Ovary (tissue), 3 donors: ENCODE measurements at regions not wholly inside any gene's neighbourhood (a gene's known extent, or its start where the extent isn't known, plus 50 kb on each side); places are given as distances from the start of the nearest gene placed in this dataset.

Experiments used
- CTCF ChIP-seq, 3 donors: fragments of 450-650 bp in 2 of 3; fragments of 200-600 bp in 1 of 3; IDR thresholded peaks; one replicate each; pipeline versions ENCODE4 v1.5.1 to v1.8.0; 2016 to 2022; ENCODE audit warnings: antibody characterized with exemption in 3 of 3, mild to moderate bottlenecking in 1 of 3
- EP300 ChIP-seq: sonication (generic); formaldehyde crosslinking; IDR thresholded peaks from one replicate; pipeline ENCODE4 v1.6.1; 2017; ENCODE audit warnings: antibody characterized with exemption
- POLR2A ChIP-seq: fragments of 450-650 bp; IDR thresholded peaks from one replicate; pipeline ENCODE4 v1.6.1; 2017; ENCODE audit warnings: antibody characterized with exemption, mild to moderate bottlenecking, moderate library complexity
- donor health status: DM: no; HTN: no; CAD: no.

GRCh38 chr2:142220901-142221300, 90.1 kb upstream of the LRP1B start:
- TF ChIP-seq EP300 (no peak), POLR2A (no peak), CTCF (IDR thresholded peaks at IDR 0.05) (no peak)
